ENCODE measurements at regions not wholly inside any gene's neighbourhood (a gene's known extent, or its start where the extent isn't known, plus 50 kb on each side); places are given as distances from the start of the nearest gene placed in this dataset.

- no peak for TF ChIP-seq CTCF (IDR thresholded peaks at IDR 0.05; ENCODE audit: control extremely low read depth in 1 of 3, insufficient read depth in 1 of 3, low read depth in 1 of 3, low read length in 3 of 3)
- no peak for TF ChIP-seq TCF12 (IDR thresholded peaks at IDR 0.05; ENCODE audit: low read depth, low read length)
- no peak for TF ChIP-seq TAF1 (IDR thresholded peaks at IDR 0.05; ENCODE audit: low read depth, low read length)
- no peak for TF ChIP-seq RAD21 (IDR thresholded peaks at IDR 0.05 in 1 of 2, conservative IDR thresholded peaks at IDR 0.05 in 1 of 2; ENCODE audit: low read depth in 2 of 2, low read length in 2 of 2)
- no peak for TF ChIP-seq YY1 (IDR thresholded peaks at IDR 0.05; ENCODE audit: low read depth, low read length)
- TF ChIP-seq KDM1A (IDR thresholded peaks at IDR 0.05; ENCODE audit: borderline replicate concordance, low read length) = no peak
- no peak for TF ChIP-seq TEAD4 (IDR thresholded peaks at IDR 0.05; ENCODE audit: low read depth, low read length)
- no peak for TF ChIP-seq EZH2 (IDR thresholded peaks at IDR 0.05; ENCODE audit: low read depth, low read length, severe bottlenecking)
- TF ChIP-seq JUN (IDR thresholded peaks at IDR 0.05; ENCODE audit: low read depth, low read length) = no peak
- TF ChIP-seq POLR2A (IDR thresholded peaks at IDR 0.05; ENCODE audit: control extremely low read depth in 1 of 2, low read depth in 2 of 2, low read length in 2 of 2) = no peak
- no peak for TF ChIP-seq BRCA1 (IDR thresholded peaks at IDR 0.05; ENCODE audit: low read depth, low read length)
- no peak for TF ChIP-seq MAX (IDR thresholded peaks at IDR 0.05)
- TF ChIP-seq JUND (IDR thresholded peaks at IDR 0.05; ENCODE audit: low read length) = no peak
Measured at GRCh38 chr17:13070732-13071131, 52.9 kb upstream of the ELAC2 start.
